Hematopoietic multipotent progenitor cell (in vitro differentiated cells): ENCODE measurements at regions not wholly inside any gene's neighbourhood (a gene's known extent, or its start where the extent isn't known, plus 50 kb on each side); places are given as distances from the start of the nearest gene placed in this dataset.
A peak's percentile ranks its signal among the peaks of the same experiment; 100 is the strongest.
"Not testable (repeated sequence)": the region's sequence is repeated elsewhere in the genome, so short reads cannot be mapped to it uniquely, and the experiment has no call there.

Experiments used
- DNase-seq, 3 donors: peaks; one replicate each; pipeline ENCODE4 v3.0.0-alpha.2; 2011 to 2015; ENCODE audit warnings: low read depth in 2 of 3, low spot score in 2 of 3

DNA sequence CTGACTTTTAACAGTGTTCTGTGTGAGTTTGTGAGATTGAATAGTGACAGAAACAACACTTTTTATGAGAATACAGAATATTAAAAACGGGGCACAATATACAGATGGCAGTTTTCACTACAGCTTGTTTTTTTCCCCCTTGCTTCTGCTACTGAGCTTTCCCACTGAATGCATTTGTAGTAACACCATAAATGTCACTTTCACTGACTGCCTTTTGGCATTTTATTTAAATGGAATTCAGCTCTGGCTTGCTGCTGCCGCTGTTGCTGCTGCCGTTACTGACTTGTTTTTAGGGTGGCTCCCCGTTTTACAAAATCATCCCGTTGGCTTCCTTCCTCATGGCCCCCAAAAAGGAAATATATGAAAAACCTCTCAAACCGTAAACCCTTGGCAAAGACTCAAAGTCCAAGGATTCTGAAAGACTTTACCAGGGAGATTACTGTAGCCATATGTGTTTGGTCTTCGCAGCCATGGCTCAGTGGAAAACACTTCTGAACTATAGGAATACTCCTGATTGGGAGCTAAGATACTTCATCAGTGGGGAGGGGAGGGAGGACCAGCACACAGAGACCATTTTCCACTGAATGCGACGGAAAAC, 151.0 kb downstream of the NUF2 start:
- DNase-seq = no peak

DNA sequence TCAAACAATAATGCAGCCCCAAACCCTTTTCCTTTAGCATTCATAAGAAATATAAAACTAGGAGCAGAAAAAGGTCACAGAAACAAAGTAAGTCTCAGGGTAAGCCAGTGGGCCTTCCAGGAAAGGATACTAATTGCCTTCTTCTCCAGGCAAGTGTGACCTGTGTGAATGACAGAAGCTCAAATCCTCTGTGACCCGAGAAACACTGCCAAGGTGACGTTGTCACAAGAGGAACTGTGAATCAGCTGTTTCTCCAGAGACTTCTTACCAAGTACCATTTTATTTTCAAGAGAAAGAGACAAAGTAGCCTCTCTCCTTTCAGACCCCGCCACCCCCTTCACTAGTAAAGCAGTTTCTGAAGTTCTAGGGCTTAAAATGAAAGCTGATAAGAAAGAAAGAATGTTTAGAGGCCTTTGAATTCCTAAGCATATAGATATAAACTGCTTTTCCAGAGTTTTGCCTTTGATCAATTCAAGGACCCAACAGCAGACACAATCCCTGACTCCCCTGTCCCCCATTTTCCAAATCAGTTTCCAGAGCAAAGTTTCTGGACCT, 155.6 kb downstream of the NUF2 start:
- DNase-seq = no peak

DNA sequence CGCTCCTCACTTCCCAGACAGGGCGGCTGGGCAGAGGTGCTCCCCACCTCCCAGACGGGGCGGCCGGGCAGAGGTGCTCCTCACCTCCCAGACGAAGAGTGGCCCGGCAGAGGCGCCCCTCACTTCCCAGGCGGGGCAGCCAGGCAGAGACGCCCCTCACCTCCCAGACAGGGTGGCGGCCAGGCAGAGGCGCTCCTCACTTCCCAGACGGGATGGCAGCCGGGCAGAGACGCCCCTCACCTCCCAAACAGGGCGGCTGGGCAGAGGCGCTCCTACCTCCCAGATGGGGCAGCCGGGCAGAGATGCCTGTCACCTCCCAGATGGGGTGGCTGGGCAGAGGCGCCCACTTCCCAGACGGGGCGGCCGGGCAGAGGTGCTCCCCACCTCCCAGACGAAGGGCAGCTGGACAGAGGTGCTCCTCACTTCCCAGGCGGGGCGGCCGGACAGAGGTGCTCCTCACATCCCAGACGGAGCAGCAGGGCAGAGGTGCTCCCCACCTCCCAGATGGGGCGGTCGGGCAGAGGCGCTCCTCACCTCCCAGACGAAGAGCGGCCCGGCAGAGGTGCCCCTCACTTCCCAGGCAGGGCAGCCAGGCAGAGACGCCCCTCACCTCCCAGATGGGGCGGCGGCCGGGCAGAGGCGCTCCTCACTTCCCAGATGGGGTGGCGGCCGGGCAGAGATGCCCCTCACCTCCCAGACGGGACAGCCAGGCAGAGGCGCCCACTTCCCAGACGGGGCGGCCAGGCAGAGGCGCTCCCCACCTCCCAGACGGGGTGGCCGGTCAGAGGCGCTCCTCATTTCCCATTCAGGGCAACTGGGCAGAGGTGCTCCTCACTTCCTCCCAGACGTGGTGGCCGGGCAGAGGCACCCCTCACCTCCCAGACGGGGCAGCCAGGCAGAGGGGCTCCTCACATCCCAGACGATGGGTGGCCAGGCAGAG, 176.9 kb downstream of the NUF2 start:
- DNase-seq = not testable (repeated sequence)

DNA sequence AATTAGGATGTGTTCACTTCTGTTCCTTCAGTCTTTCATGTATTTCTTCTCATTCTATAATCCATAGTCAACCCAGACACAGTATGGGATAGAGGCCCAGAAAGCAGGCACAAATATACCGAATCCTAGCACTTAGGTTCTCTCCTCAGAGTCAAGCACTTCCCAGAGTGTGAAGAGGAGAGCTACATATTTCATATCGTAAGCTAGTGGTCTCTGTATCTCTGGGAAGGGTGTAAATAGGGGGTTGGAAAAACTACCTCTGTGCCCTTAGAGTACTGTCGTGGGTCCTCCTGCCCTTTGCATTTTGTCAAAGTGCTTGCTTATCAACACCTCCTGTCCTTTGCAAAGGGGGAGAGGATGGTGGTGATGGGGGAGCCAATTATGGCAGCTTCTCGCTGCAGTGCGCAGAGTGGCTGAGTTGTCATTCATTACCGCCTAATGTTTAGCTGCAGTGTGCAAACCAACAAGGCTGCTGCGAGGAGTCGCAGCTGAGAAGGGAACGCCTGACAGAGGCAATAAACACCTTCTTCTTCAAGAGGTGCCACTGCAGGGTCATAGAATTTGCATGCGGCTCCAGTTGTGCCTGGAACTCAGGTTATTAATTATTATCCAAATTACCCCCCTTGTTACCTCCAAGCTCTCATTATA, 182.7 kb downstream of the NUF2 start:
- no peak for DNase-seq

DNA sequence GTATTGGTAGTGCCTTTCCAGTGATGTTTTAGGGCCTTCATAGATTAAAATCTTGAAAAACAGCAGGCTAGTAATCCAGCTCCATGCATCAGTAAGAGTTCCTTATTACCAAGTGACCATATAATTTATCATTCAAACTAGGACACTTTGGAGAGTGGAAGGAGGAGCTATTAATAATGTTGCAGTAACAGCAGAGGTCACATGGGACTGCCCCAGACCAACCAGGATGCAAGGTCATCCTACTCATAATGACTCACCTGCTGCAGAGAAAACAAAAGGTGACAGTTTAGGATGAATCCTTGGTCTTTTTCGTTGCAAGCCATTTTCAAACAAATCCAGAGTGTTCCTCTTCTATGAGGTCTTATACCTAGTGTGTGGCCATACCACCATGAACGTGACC, 187.4 kb downstream of the NUF2 start:
- no peak for DNase-seq

DNA sequence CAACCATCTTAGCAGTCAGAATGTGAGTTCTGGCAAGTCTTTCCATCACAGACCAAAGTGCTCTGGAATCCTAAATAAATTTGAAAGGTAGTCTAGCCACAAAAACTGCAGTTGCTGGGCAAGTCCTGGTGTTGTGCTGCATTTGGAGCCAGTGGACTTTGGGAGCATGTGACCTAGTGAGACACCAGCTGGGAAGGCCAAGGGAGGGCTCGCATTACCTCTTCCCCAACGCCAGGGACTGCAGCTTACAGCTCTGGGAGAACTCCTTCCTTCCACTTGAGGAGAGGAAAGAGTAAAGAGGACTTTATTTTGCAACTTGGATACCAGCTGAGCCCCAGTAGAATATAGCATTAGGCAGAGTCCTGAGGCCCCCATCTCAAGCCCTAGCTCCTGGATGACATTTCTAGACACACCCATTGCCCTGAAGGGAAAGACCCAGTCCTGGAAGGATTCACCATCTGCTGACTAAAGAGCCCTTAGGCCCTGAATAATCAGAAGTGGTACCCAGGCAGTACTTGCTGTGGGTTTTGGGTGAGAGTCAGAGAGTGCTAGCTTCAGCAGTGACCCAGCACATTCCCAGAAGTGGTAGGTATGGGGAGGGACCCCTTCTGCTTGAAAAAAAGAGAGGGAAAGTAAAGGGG, 190.7 kb downstream of the NUF2 start:
- no peak for DNase-seq

DNA sequence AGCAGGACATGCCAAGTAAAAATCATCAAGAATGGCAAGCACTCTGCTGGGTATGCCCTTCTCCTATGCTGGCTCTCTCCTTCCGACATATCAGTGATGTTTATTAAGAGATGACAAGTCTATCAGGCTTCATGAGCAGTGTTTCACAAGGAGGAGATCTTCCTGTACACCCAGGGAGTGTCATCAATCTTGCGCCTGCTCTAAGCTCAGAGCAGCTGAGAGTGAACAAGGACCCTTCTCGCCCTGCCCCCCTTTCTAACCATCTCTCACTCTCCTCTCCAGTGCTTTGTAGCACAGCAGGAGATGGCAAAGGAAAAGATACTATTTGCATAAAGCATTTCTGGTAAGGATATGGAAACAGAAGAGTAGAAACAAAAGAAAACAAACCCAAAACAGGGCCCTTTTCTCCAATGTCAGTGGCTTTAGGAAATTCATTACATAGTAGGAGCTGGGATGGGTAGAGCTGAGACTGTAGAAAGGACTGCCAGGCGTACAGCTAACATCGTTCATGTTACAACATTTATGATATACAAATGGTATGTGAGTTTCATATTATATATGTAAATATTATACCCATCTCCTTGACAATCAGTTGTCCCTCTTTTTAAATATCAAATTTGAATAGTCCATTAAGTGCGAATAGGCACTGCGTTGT, 201.7 kb downstream of the NUF2 start:
- DNase-seq = no peak

DNA sequence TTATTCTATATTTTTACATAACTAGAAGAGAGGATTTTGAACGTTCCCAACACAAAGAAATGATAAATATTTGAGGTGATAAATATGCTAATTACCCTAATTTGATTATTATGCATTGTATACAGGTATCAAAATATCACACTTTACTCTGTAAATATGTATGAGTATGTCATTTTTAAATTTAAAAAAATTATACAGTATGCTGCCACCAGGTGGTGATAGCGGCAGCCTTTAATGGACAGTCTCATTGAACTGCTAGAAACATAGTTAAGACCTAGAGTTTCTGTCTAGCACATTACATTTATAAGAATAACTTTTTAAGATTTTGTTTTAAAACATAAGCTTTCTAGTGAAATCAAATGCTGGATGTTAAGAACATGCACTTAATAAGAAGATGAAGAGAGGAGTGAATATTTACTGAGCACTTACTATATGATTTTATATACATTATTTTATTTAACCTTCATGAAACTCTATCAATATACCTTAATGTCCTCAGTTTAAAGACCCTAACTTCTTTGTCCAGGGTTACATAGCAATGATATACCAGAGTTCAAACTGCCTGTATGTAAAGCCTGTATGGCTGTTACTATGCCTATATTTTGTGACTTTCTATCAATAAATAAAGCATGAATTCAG, 207.1 kb downstream of the NUF2 start:
- peak in 2 of 3 donors; percentile 12 to 51 for DNase-seq

DNA sequence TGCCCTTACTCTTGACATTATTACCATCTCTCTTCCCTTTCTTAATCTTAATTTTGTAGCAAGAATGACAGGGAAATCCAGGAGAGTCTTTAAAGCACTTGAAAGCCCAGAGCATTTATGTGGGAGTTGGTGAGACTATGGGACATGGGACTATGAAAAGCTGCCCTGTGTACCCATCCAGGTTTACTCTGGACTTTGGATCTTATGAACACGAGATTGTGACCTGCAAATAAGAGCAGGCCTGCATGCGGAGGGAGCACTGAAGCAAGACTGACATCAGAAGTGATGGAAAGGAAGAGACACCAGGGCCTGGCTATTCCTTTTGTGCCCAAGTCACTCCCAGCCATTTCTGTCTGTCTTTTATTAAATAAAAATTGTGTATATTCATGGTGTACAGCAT, 209.6 kb downstream of the NUF2 start:
- no peak for DNase-seq

DNA sequence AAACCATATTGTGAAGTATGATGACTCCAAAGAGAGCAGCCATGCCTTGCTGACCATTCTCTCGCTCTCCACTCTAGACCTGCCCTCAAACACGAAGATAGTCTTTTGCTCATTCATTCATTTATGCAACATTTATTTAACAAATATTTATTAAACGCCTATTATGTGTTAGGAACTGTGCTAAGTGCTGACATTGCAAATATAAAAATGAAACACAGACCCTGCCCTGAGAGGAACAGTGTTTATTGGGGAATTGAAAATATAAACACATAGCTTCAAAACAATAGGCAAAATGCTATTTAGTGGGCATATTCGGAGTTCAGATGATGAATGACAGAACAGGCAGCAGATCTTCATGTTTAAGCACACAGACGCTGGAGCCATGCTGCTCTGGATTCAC, 213.6 kb downstream of the NUF2 start:
- no peak for DNase-seq

DNA sequence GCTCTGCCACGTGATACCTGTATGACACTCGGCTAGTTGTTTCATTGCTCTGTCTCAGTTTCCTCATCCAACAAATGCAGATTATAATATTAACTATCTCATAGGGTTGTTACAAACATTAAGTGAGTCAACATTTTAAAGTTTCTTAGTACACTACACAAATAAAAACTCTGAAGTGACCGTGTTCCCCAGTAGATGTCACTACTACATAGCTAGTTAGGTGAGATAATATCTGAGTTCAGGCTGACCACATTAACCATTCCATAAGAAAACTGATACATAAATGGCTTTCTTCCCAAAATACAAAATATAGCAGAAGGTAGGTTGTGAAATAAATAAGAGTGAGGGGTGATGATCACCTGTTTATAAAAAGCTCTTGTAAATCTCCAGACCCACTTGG, 214.1 kb downstream of the NUF2 start:
- DNase-seq = peak in 1 of 3 donors; percentile 21

DNA sequence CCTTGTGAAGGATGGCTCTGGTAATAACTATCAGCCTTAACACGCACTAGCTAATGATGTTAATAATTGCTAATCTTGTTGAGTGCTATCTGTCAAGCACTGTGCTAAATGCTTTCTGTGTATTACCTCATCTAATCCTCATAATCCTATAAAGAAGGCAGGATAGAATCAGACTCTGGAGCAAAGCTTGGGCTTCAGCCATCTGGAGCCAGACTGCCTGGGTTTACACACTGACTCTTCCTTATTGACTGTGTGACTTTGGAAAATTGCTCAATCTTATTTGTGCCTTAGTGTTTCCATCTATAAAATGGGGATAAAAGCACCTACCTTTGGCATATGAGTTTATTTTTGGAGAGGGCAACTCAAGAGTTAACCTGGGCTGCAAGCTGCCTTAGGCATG, 216.1 kb downstream of the NUF2 start:
- no peak for DNase-seq

DNA sequence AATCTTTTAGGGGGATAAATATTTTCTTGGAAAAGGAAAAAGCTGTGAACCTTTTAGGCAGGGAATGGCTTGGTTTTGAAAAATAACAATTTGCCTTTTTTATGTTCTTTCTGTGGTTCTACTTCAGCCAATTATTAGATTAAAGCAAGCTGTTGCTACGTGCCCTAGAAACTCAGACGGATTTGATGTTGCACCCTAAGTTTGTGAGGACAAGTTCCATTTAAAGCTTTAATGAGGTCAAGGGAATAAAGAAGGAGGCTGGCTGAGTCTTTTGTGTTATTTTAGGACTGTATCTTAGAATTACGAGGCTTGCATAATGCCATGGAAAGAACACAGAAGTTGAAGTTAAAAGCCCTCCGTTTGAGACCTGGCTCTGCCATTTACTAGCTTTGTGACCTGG, 216.9 kb downstream of the NUF2 start:
- DNase-seq = no peak

DNA sequence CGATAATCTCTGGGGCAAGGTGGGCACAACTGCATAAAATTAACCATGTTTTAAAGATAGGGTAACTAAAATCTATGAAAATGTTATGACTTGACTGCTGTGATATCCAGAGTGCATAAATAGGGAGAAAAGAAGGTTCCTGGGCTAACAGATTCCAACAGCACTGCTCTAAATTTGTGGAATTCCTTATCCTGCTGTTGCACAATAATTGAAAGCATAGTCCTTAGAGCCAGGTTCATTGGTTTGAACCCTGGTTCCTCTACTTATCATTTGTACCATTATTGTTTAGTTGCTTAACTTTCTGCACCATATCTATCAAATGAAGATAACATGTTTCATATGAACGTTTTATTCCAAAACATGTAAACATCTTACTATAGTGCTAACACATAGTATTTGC, 219.0 kb downstream of the NUF2 start:
- no peak for DNase-seq

DNA sequence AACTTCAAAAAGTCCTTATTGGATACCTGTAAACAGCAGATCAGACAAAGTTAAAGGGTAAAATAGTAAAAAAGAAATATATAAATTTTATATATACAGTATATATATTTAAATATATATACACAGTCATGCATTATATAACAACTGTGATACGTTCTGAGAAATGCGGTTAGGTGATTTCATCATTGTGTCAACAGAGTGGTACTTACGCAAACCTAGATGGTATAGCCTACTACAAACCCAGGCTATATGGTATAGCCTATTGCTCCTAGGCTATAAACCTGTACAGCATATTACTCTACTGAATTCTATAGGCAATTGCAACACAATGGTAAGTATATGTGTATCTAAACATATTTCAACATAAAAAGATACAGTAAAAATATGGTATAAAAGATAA, 222.7 kb downstream of the NUF2 start:
- DNase-seq = no peak

DNA sequence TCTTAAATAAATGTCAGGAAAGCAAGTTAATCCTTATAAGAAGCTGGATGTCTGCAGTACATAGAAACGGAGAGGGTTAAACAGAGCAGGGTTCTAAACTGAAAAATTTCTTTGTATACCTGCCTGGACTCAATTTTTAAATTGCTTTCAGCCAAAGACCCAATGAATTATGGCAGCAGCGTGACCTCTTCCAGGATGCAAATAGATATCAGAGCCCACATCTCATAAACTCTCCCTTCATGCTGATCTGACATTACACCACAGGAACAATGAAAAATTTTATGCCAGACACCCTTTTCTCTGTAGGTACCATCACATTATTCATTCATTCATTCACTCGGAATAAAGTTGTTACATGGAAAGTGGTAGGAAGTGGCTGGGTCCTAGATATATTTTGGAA, 236.4 kb downstream of the NUF2 start:
- no peak for DNase-seq

DNA sequence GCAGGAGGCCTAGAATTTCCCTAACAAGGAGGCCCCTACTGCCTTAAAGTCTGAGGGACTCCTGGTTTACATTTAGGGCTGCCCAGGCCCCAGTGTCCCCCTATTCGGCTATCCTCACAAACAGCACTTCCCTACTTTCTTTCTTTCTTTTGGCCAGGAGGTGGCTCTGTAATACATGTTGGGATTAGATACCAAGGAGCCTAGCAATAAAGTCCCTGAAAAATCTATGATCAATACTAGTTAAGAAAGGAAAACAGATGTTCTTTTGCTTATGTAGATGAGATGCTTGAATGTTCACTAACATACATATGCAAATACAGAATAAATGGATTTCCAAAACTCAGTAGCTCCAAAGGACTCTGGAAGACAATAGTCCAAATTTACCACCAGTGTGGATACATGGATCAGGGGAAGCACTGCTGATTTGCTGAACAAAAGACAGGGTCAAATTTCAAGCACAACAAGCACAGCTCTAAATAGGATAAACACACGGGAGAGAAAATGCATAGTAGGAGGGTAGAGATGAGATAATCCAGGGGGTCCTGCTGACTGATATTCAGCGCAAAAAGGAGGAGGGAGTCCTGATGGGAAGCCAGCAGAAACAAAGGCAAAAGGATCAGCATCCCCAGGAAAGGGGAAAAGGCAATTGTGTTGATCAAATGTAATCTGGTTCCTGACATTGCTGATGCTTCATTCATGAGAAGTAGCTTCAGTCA, 240.0 kb downstream of the NUF2 start:
- peak in 1 of 3 donors; percentile 27 for DNase-seq

DNA sequence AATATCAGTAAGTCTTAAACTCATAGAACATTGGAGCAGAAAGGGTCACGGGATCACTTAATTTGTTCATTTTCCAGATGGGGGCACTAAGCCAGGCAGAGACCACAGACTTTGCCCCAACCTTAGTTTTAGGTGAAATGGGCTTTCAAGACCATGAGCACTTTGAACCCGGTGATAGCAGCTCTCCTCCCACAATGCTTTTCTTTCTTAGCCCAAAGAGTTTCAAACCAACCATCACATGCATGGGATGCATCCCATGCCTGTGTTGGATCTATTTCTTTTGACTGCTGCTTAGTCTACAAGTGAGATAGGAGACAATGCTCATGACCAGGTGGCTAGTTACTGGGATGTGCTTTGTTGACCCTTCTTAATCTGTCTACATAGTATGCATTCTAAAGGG, 240.6 kb downstream of the NUF2 start:
- DNase-seq = no peak

DNA sequence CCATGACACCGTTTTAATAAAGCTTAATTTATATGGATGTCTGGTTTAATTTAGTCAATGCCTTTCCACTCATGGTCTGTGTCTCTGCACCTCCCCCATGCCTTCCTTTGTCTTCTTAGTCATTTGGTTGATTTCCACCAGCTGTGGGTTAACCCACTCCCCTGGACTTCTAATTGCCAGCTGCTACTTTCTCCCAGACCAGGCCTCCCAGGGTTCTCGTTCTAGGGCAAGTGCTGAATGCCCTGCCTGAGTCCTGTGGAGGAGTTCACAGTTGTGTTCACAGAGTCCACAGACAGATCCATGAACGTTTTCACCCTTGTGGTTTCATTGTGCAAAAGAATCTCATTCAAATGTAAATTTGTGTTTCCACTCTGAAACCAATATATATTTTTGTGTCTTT, 243.4 kb downstream of the NUF2 start:
- no peak for DNase-seq
